Loucy (cell line): ENCODE measurements at regions not wholly inside any gene's neighbourhood (a gene's known extent, or its start where the extent isn't known, plus 50 kb on each side); places are given as distances from the start of the nearest gene placed in this dataset.

ENCODE experiments used
- H2AFZ ChIP-seq: fragments of 200-600 bp; sonication (generic); 2 replicates; pipeline ENCODE4 v1.6.0; 2016; ENCODE audit warnings: antibody characterized with exemption, mild to moderate bottlenecking, low read length, moderate library complexity
- H3F3A ChIP-seq: fragments of 200-600 bp; 2 replicates; pipeline ENCODE4 v1.6.0; 2016; ENCODE audit warnings: antibody characterized with exemption, low read depth, mild to moderate bottlenecking
- H3K27me3 ChIP-seq: fragments of 200-600 bp; sonication (generic); 2 replicates; pipeline ENCODE4 v1.6.1; 2014; ENCODE audit warnings: low read length, mild to moderate bottlenecking; ENCODE audit not compliant: insufficient read depth, poor library complexity, severe bottlenecking
- H3K36me3 ChIP-seq: fragments of 200-600 bp; sonication (generic); 2 replicates; pipeline ENCODE4 v1.6.1; 2016; ENCODE audit warnings: low read length; ENCODE audit not compliant: insufficient read depth
- H3K4me1 ChIP-seq: fragments of 200-600 bp; sonication (generic); 2 replicates; pipeline ENCODE4 v1.5.1; 2014; ENCODE audit warnings: low read length, mild to moderate bottlenecking; ENCODE audit not compliant: insufficient read depth, poor library complexity, severe bottlenecking
- H3K4me2 ChIP-seq: fragments of 200-600 bp; sonication (generic); 2 replicates; pipeline ENCODE4 v1.6.0; 2014; ENCODE audit warnings: antibody characterized with exemption, low read length, low read depth, mild to moderate bottlenecking; ENCODE audit not compliant: poor library complexity, severe bottlenecking
- H3K4me3 ChIP-seq: fragments of 200-600 bp; sonication (generic); 2 replicates; pipeline ENCODE4 v1.5.1; 2014; ENCODE audit warnings: low read length, mild to moderate bottlenecking, mixed read lengths; ENCODE audit not compliant: poor library complexity, severe bottlenecking
- H3K79me2 ChIP-seq: fragments of 200-600 bp; sonication (generic); 2 replicates; pipeline ENCODE4 v1.6.1; 2014; ENCODE audit warnings: low read length; ENCODE audit not compliant: insufficient read depth
- H3K9ac ChIP-seq: fragments of 200-600 bp; sonication (generic); 2 replicates; pipeline ENCODE4 v1.6.0; 2014; ENCODE audit warnings: mild to moderate bottlenecking, low read depth, low read length, moderate library complexity; ENCODE audit not compliant: poor library complexity, severe bottlenecking
- H3K9me2 ChIP-seq: fragments of 200-600 bp; sonication (generic); replicated peaks from 2 replicates; pipeline ENCODE4 v1.6.1; 2016; ENCODE audit warnings: low read depth, low read length, mixed read lengths
- H3K9me3 ChIP-seq: fragments of 200-600 bp; sonication (generic); 2 replicates; pipeline ENCODE4 v1.6.1; 2014; ENCODE audit warnings: mild to moderate bottlenecking, antibody characterized with exemption, low read length, low read depth; ENCODE audit not compliant: insufficient read depth
- H4K20me1 ChIP-seq: fragments of 200-600 bp; sonication (generic); 2 replicates; pipeline ENCODE4 v1.6.0; 2014; ENCODE audit warnings: antibody characterized with exemption, low read length, mild to moderate bottlenecking; ENCODE audit not compliant: insufficient read depth, poor library complexity, severe bottlenecking
- CTCF ChIP-seq: fragments of 200-600 bp; sonication (generic); conservative IDR thresholded peaks from 2 replicates; pipeline ENCODE4 v1.5.1; 2014; ENCODE audit warnings: mild to moderate bottlenecking, antibody characterized with exemption, low read length
- EZH2phosphoT487 ChIP-seq: fragments of 200-600 bp; IDR thresholded peaks from 2 replicates; pipeline ENCODE4 v1.6.1; 2018; ENCODE audit warnings: antibody characterized with exemption, mild to moderate bottlenecking, moderate library complexity, borderline replicate concordance

GRCh38 chr4:171265190-171265818 is 547.9 kb upstream of the GALNTL6 start:
- no peak overlapping the region for H3K4me2 ChIP-seq
- H3K27me3 ChIP-seq = no peaks in the 10 kb centered on the region
- H2AFZ ChIP-seq = no peak overlapping the region
- TF ChIP-seq EZH2phosphoT487 (no peak), CTCF (no peak)
- no peaks in the 10 kb centered on the region for H3K79me2 ChIP-seq
- H3K36me3 ChIP-seq = no peaks in the 10 kb centered on the region
- no peaks in the 10 kb centered on the region for H4K20me1 ChIP-seq
- H3K4me3 ChIP-seq = no peak overlapping the region
- no peaks in the 10 kb centered on the region for H3K4me1 ChIP-seq
- no peaks in the 10 kb centered on the region for H3K9me3 ChIP-seq
- no peaks in the 10 kb centered on the region for H3F3A ChIP-seq
- no peaks in the 10 kb centered on the region for H3K9me2 ChIP-seq
- H3K9ac ChIP-seq = no peak overlapping the region

- Histone ChIP-seq H3K9me2 (no peaks in the 10 kb centered on the region), H3K36me3 (no peaks in the 10 kb centered on the region), H3K4me3 (no peak overlapping the region), H3K79me2 (no peaks in the 10 kb centered on the region), H3K27me3 (no peaks in the 10 kb centered on the region), H3K9me3 (no peaks in the 10 kb centered on the region), H3K9ac (no peak overlapping the region), H2AFZ (no peak overlapping the region), H3K4me1 (no peaks in the 10 kb centered on the region), H3F3A (no peaks in the 10 kb centered on the region), H4K20me1 (no peaks in the 10 kb centered on the region), H3K4me2 (no peak overlapping the region)
- no peak for TF ChIP-seq CTCF
- TF ChIP-seq EZH2phosphoT487 = no peak
Measured at GRCh38 chr4:171256223-171256622, 557.0 kb upstream of the GALNTL6 start.

- no peaks in the 10 kb centered on the region for H3F3A ChIP-seq
- no peaks in the 10 kb centered on the region for H3K27me3 ChIP-seq
- no peaks in the 10 kb centered on the region for H3K9me2 ChIP-seq
- no peak overlapping the region for H3K9ac ChIP-seq
- no peak overlapping the region for H3K4me2 ChIP-seq
- no peaks in the 10 kb centered on the region for H3K4me1 ChIP-seq
- no peak overlapping the region for H3K4me3 ChIP-seq
- H2AFZ ChIP-seq = no peak overlapping the region
- no peaks in the 10 kb centered on the region for H4K20me1 ChIP-seq
- TF ChIP-seq CTCF = no peak
- no peak for TF ChIP-seq EZH2phosphoT487
- no peaks in the 10 kb centered on the region for H3K36me3 ChIP-seq
- H3K9me3 ChIP-seq = no peaks in the 10 kb centered on the region
- H3K79me2 ChIP-seq = no peaks in the 10 kb centered on the region
Measured at GRCh38 chr4:171246948-171247347, 566.3 kb upstream of the GALNTL6 start.
